GM12874 (cell line): ENCODE measurements at regions not wholly inside any gene's neighbourhood (a gene's known extent, or its start where the extent isn't known, plus 50 kb on each side); places are given as distances from the start of the nearest gene placed in this dataset.

Experiments used
- CTCF ChIP-seq: IDR thresholded peaks from 2 replicates; pipeline ENCODE4 v1.5.1; 2011; ENCODE audit warnings: low read depth, mild to moderate bottlenecking, control low read depth, low read length, moderate library complexity; ENCODE audit not compliant: insufficient read depth

GRCh38 chr2:82501217-82501616 is 1957.9 kb downstream of the SUCLG1 start:
- TF ChIP-seq CTCF: no peak

GRCh38 chr2:82498777-82499443 is 1960.2 kb downstream of the SUCLG1 start:
- no peak for TF ChIP-seq CTCF

GRCh38 chr2:82494739-82495138 is 1964.3 kb downstream of the SUCLG1 start:
- TF ChIP-seq CTCF: no peak

- TF ChIP-seq CTCF: no peak
Observed at GRCh38 chr2:82491591-82491990, 1967.5 kb downstream of the SUCLG1 start.

- no peak for TF ChIP-seq CTCF
Observed at GRCh38 chr2:82487354-82487753, 1971.7 kb downstream of the SUCLG1 start.

- no peak for TF ChIP-seq CTCF
Observed at GRCh38 chr2:82485701-82486100, 1973.4 kb downstream of the SUCLG1 start.

- no peak for TF ChIP-seq CTCF
Observed at GRCh38 chr2:82481207-82481606, 1977.9 kb downstream of the SUCLG1 start.
